Smooth muscle cell (in vitro differentiated cells): ENCODE measurements at regions not wholly inside any gene's neighbourhood (a gene's known extent, or its start where the extent isn't known, plus 50 kb on each side); places are given as distances from the start of the nearest gene placed in this dataset.

Experiments
- DNase-seq: peaks from one replicate; lab custom pipeline; 2025; ENCODE audit not compliant: unreplicated experiment; lab: John Stamatoyannopoulos, UW
- H2AFZ ChIP-seq: fragments of 200-600 bp; sonication (generic); 2 replicates; pipeline ENCODE4 v1.6.0; 2016; ENCODE audit warnings: antibody characterized with exemption, low read depth, mild to moderate bottlenecking
- H3F3A ChIP-seq: fragments of 200-600 bp; sonication (generic); 2 replicates; pipeline ENCODE4 v1.6.0; 2017; ENCODE audit warnings: antibody characterized with exemption, low read depth
- H3K27ac ChIP-seq: fragments of 200-600 bp; sonication (generic); 2 replicates; pipeline ENCODE4 v1.5.1; 2016; ENCODE audit warnings: low read depth, mild to moderate bottlenecking
- H3K27me3 ChIP-seq: fragments of 200-600 bp; sonication (generic); 2 replicates; pipeline ENCODE4 v1.6.1; 2016; ENCODE audit warnings: low read depth, mild to moderate bottlenecking
- H3K36me3 ChIP-seq: fragments of 200-600 bp; sonication (generic); 2 replicates; pipeline ENCODE4 v1.5.1; 2016; ENCODE audit warnings: low read depth
- H3K4me1 ChIP-seq: fragments of 200-600 bp; sonication (generic); 2 replicates; pipeline ENCODE4 v1.5.1; 2016; ENCODE audit warnings: low read depth
- H3K4me2 ChIP-seq: fragments of 200-600 bp; sonication (generic); 2 replicates; pipeline ENCODE4 v1.6.0; 2016; ENCODE audit warnings: mild to moderate bottlenecking
- H3K4me3 ChIP-seq: fragments of 200-600 bp; sonication (generic); 2 replicates; pipeline ENCODE4 v1.5.1; 2016; ENCODE audit warnings: mild to moderate bottlenecking
- H3K79me2 ChIP-seq: fragments of 200-600 bp; sonication (generic); 2 replicates; pipeline ENCODE4 v1.6.0; 2016; ENCODE audit warnings: low read depth, mild to moderate bottlenecking
- H3K9ac ChIP-seq: fragments of 200-600 bp; sonication (generic); 2 replicates; pipeline ENCODE4 v1.6.0; 2016; ENCODE audit warnings: low read depth
- H3K9me3 ChIP-seq: fragments of 200-600 bp; sonication (generic); replicated peaks from 2 replicates; pipeline ENCODE4 v1.5.1; 2016; ENCODE audit warnings: low read depth
- H4K20me1 ChIP-seq: fragments of 200-600 bp; sonication (generic); 2 replicates; pipeline ENCODE4 v1.6.0; 2016; ENCODE audit warnings: low read depth
- CTCF ChIP-seq: fragments of 200-600 bp; sonication (generic); IDR thresholded peaks from 2 replicates; pipeline ENCODE4 v1.5.1; 2017; ENCODE audit warnings: borderline replicate concordance, mild to moderate bottlenecking, antibody characterized with exemption; ENCODE audit not compliant: insufficient read depth, poor library complexity, severe bottlenecking
- whole genome bisulfite sequencing: methylation state at CpG from one replicate; pipeline ENCODE4 v1.1.7; 2016; ENCODE audit warnings: low lambda C conversion rate; 5-methylcytosine and 5-hydroxymethylcytosine counted together

GRCh38 chr4:11019451-11020240, 335.1 kb upstream of the CLNK start:
- H3K27me3 ChIP-seq = no peaks in the 10 kb centered on the region
- 85% methylated on average over 8 of the region's 8 CpGs for WGBS
- DNase-seq = no peak
- no peaks in the 10 kb centered on the region for H3K36me3 ChIP-seq
- H3K4me1 ChIP-seq = no peaks in the 10 kb centered on the region
- no peak overlapping the region for H3K27ac ChIP-seq
- H3K79me2 ChIP-seq = no peaks in the 10 kb centered on the region
- H4K20me1 ChIP-seq = no peaks in the 10 kb centered on the region
- H3K9ac ChIP-seq = no peak overlapping the region
- TF ChIP-seq CTCF = no peak
- no peak overlapping the region for H3K4me2 ChIP-seq
- H3K9me3 ChIP-seq = no peaks in the 10 kb centered on the region
- no peak overlapping the region for H2AFZ ChIP-seq
- no peaks in the 10 kb centered on the region for H3F3A ChIP-seq
- H3K4me3 ChIP-seq = no peak overlapping the region

DNA sequence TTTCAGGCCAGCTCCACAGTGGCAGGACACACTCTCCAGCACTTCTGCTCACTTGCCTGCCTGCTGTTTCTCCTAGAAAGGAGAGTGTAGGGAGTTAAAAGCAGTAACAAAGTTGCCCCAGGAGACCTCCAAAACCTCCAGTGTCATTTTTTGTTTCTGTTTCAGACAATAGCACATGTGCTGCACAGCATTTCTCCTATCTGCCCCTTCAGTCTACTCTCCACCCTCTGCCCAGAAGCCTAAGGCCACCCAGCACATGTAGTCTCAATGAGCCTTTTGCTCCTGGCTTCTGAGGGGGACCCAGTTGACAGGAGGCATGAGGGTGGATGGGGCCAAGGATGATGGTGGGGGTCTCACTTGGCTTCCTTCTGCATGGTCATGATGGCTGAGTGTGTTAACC, 329.6 kb upstream of the CLNK start:
- Histone ChIP-seq H4K20me1 (no peaks in the 10 kb centered on the region), H3K4me1 (peaks cover 9% of the 10 kb centered on the region), H3F3A (no peaks in the 10 kb centered on the region), H3K27me3 (no peaks in the 10 kb centered on the region), H3K36me3 (no peaks in the 10 kb centered on the region), H2AFZ (no peak overlapping the region), H3K9me3 (no peaks in the 10 kb centered on the region), H3K27ac (no peak overlapping the region), H3K79me2 (no peaks in the 10 kb centered on the region), H3K4me3 (no peak overlapping the region), H3K9ac (no peak overlapping the region), H3K4me2 (no peak overlapping the region)
- no peak for DNase-seq
- no peak for TF ChIP-seq CTCF

- Histone ChIP-seq H3K4me2 (no peak overlapping the region), H3K4me3 (no peak overlapping the region), H3K4me1 (peaks cover 9% of the 10 kb centered on the region), H2AFZ (no peak overlapping the region), H3F3A (no peaks in the 10 kb centered on the region), H3K79me2 (no peaks in the 10 kb centered on the region), H3K9me3 (no peaks in the 10 kb centered on the region), H3K9ac (no peak overlapping the region), H3K36me3 (no peaks in the 10 kb centered on the region), H3K27me3 (no peaks in the 10 kb centered on the region), H4K20me1 (no peaks in the 10 kb centered on the region), H3K27ac (no peak overlapping the region)
- 88% methylated on average over 3 of the region's 3 CpGs for WGBS
- no peak for DNase-seq
- TF ChIP-seq CTCF = no peak
These were observed 328.6 kb upstream of the CLNK start for GRCh38 chr4:11013094-11013664.

GRCh38 chr4:11011249-11011648, 326.7 kb upstream of the CLNK start:
- no peak overlapping the region for H2AFZ ChIP-seq

More at GRCh38 chr4:11011249-11011648, 326.7 kb upstream of the CLNK start:
- H3K27ac ChIP-seq = no peak overlapping the region
- H3K9me3 ChIP-seq = no peaks in the 10 kb centered on the region
- H3K9ac ChIP-seq = no peak overlapping the region
- H3K27me3 ChIP-seq = no peaks in the 10 kb centered on the region
- no peak overlapping the region for H3K4me2 ChIP-seq
- no peaks in the 10 kb centered on the region for H3F3A ChIP-seq
- no peak for DNase-seq
- no peaks in the 10 kb centered on the region for H3K36me3 ChIP-seq
- H3K4me1 ChIP-seq = peaks cover 9% of the 10 kb centered on the region
- H3K79me2 ChIP-seq = no peaks in the 10 kb centered on the region
- WGBS = 89% methylated on average over 3 of the region's 3 CpGs
- TF ChIP-seq CTCF = no peak
- no peak overlapping the region for H3K4me3 ChIP-seq
- no peaks in the 10 kb centered on the region for H4K20me1 ChIP-seq
